Neural cell (in vitro differentiated cells): ENCODE measurements at regions not wholly inside any gene's neighbourhood (a gene's known extent, or its start where the extent isn't known, plus 50 kb on each side); places are given as distances from the start of the nearest gene placed in this dataset.
"Not testable (repeated sequence)": the region's sequence is repeated elsewhere in the genome, so short reads cannot be mapped to it uniquely, and the experiment has no call there.

Experiments
- EZH2 ChIP-seq: fragments of 200-600, 300-800 bp; shearing (Covaris generic), sonication (generic); IDR thresholded peaks from 2 replicates; pipeline ENCODE4 v1.6.1; 2014; ENCODE audit warnings: antibody characterized with exemption, low read length, borderline replicate concordance, mild to moderate bottlenecking; ENCODE audit not compliant: insufficient read depth, poor library complexity, severe bottlenecking
- POLR2AphosphoS5 ChIP-seq: IDR thresholded peaks from 2 replicates; pipeline ENCODE4 v1.6.1; 2012
- RAD21 ChIP-seq: fragments of 450-650 bp; conservative IDR thresholded peaks from 2 replicates; pipeline ENCODE4 v1.6.1; 2014; ENCODE audit warnings: antibody characterized with exemption, mild to moderate bottlenecking, moderate library complexity
- SMC3 ChIP-seq: fragments of 450-650 bp; conservative IDR thresholded peaks from 2 replicates; pipeline ENCODE4 v1.6.1; 2014; ENCODE audit warnings: antibody characterized with exemption, mild to moderate bottlenecking, moderate library complexity; ENCODE audit not compliant: poor library complexity
- TF ChIP-seq, protein P1 (sequence below): IDR thresholded peaks from 2 replicates; pipeline ENCODE4 v1.6.1; 2012; ENCODE audit warnings: borderline replicate concordance
- TF ChIP-seq, protein P2 (sequence below): fragments of 450-650 bp; IDR thresholded peaks from 2 replicates; pipeline ENCODE4 v1.5.1; 2014; ENCODE audit warnings: antibody characterized with exemption, mild to moderate bottlenecking, moderate library complexity; ENCODE audit not compliant: poor library complexity, severe bottlenecking

DNA sequence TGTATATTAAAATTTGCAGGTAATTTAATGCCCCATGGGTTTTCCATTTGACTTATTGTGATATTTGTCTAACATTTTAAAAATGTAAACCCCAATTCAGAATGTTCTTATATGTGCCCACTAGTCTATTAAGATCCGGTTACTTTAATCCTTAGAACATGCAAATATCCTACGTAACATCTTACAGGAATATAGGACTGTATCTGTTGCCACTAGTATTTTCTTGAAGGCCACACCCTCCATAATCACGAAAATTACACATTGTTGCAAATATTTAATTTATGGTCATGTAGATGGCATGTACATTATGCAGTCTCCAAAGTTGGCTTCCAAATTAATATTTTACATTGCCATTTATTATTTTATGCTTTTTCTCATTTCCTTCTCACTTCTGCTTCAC is 329.2 kb upstream of the NOTCH2NLA start:
- TF ChIP-seq, protein P1, sequence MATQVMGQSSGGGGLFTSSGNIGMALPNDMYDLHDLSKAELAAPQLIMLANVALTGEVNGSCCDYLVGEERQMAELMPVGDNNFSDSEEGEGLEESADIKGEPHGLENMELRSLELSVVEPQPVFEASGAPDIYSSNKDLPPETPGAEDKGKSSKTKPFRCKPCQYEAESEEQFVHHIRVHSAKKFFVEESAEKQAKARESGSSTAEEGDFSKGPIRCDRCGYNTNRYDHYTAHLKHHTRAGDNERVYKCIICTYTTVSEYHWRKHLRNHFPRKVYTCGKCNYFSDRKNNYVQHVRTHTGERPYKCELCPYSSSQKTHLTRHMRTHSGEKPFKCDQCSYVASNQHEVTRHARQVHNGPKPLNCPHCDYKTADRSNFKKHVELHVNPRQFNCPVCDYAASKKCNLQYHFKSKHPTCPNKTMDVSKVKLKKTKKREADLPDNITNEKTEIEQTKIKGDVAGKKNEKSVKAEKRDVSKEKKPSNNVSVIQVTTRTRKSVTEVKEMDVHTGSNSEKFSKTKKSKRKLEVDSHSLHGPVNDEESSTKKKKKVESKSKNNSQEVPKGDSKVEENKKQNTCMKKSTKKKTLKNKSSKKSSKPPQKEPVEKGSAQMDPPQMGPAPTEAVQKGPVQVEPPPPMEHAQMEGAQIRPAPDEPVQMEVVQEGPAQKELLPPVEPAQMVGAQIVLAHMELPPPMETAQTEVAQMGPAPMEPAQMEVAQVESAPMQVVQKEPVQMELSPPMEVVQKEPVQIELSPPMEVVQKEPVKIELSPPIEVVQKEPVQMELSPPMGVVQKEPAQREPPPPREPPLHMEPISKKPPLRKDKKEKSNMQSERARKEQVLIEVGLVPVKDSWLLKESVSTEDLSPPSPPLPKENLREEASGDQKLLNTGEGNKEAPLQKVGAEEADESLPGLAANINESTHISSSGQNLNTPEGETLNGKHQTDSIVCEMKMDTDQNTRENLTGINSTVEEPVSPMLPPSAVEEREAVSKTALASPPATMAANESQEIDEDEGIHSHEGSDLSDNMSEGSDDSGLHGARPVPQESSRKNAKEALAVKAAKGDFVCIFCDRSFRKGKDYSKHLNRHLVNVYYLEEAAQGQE: not testable (repeated sequence)
- TF ChIP-seq, protein P2, sequence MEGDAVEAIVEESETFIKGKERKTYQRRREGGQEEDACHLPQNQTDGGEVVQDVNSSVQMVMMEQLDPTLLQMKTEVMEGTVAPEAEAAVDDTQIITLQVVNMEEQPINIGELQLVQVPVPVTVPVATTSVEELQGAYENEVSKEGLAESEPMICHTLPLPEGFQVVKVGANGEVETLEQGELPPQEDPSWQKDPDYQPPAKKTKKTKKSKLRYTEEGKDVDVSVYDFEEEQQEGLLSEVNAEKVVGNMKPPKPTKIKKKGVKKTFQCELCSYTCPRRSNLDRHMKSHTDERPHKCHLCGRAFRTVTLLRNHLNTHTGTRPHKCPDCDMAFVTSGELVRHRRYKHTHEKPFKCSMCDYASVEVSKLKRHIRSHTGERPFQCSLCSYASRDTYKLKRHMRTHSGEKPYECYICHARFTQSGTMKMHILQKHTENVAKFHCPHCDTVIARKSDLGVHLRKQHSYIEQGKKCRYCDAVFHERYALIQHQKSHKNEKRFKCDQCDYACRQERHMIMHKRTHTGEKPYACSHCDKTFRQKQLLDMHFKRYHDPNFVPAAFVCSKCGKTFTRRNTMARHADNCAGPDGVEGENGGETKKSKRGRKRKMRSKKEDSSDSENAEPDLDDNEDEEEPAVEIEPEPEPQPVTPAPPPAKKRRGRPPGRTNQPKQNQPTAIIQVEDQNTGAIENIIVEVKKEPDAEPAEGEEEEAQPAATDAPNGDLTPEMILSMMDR: not testable (repeated sequence)
- TF ChIP-seq RAD21, POLR2AphosphoS5, SMC3, EZH2: not testable (repeated sequence)
